Neural cell (in vitro differentiated cells): ENCODE measurements at regions not wholly inside any gene's neighbourhood (a gene's known extent, or its start where the extent isn't known, plus 50 kb on each side); places are given as distances from the start of the nearest gene placed in this dataset.

ENCODE experiments used
- H2AFZ ChIP-seq: fragments of 200-600, 300-800 bp; sonication (generic), shearing (Covaris generic); 2 replicates; pipeline ENCODE4 v1.6.0; 2014; ENCODE audit warnings: low read depth, mild to moderate bottlenecking, antibody characterized with exemption, low read length, moderate library complexity
- H3F3A ChIP-seq: fragments of 200-600 bp; shearing (Covaris generic); 2 replicates; pipeline ENCODE4 v1.6.1; 2016; ENCODE audit warnings: mild to moderate bottlenecking, moderate library complexity, mixed read lengths, antibody characterized with exemption, low read length; ENCODE audit not compliant: insufficient read depth, poor library complexity, severe bottlenecking
- H3K27ac ChIP-seq: fragments of 200-600, 300-800 bp; sonication (generic), shearing (Covaris generic); 2 replicates; pipeline ENCODE4 v1.5.1; 2014; ENCODE audit warnings: mild to moderate bottlenecking, low read length, moderate library complexity
- H3K27me3 ChIP-seq: fragments of 300-800, 200-600 bp; sonication (generic), shearing (Covaris generic); 2 replicates; pipeline ENCODE4 v1.6.0; 2014; ENCODE audit warnings: mild to moderate bottlenecking, low read depth, low read length, moderate library complexity; ENCODE audit not compliant: insufficient read depth
- H3K36me3 ChIP-seq: fragments of 300-800, 200-600 bp; sonication (generic), shearing (Covaris generic); 2 replicates; pipeline ENCODE4 v1.5.1; 2014; ENCODE audit warnings: mild to moderate bottlenecking, antibody characterized with exemption, low read length, moderate library complexity; ENCODE audit not compliant: insufficient read depth
- H3K4me2 ChIP-seq: fragments of 300-800, 200-600 bp; sonication (generic), shearing (Covaris generic); 2 replicates; pipeline ENCODE4 v1.6.0; 2014; ENCODE audit warnings: mild to moderate bottlenecking, low read length
- H3K4me3 ChIP-seq: fragments of 300-800, 200-600 bp; sonication (generic), shearing (Covaris generic); 2 replicates; pipeline ENCODE4 v1.5.1; 2014; ENCODE audit warnings: mild to moderate bottlenecking, low read length, moderate library complexity
- H3K79me2 ChIP-seq: fragments of 200-600 bp; shearing (Covaris generic); replicated peaks from 2 replicates; pipeline ENCODE4 v1.6.0; 2014; ENCODE audit warnings: mild to moderate bottlenecking, low read length, moderate library complexity; ENCODE audit not compliant: insufficient read depth
- H3K9ac ChIP-seq: fragments of 300-800, 200-600 bp; sonication (generic), shearing (Covaris generic); 2 replicates; pipeline ENCODE4 v1.6.1; 2016; ENCODE audit warnings: mild to moderate bottlenecking, low read length, mixed read lengths
- H3K9me2 ChIP-seq: fragments of 200-600 bp; shearing (Covaris generic); 2 replicates; pipeline ENCODE4 v1.6.1; 2016; ENCODE audit warnings: mild to moderate bottlenecking, low read length, mixed read lengths; ENCODE audit not compliant: insufficient read depth
- H3K9me3 ChIP-seq: fragments of 200-600, 300-800 bp; sonication (generic), shearing (Covaris generic); 2 replicates; pipeline ENCODE4 v1.6.1; 2016; ENCODE audit warnings: mild to moderate bottlenecking, mixed run types, low read length, moderate library complexity, mixed read lengths
- H4K20me1 ChIP-seq: fragments of 200-600 bp; shearing (Covaris generic); 2 replicates; pipeline ENCODE4 v1.6.1; 2016; ENCODE audit warnings: mild to moderate bottlenecking, mixed run types; ENCODE audit not compliant: insufficient read depth
- CTCF ChIP-seq: fragments of 450-650 bp; IDR thresholded peaks from 2 replicates; pipeline ENCODE4 v1.5.1; 2014; ENCODE audit warnings: antibody characterized with exemption, mild to moderate bottlenecking, moderate library complexity; ENCODE audit not compliant: poor library complexity, severe bottlenecking
- EP300 ChIP-seq: fragments of 450-650 bp; conservative IDR thresholded peaks from 2 replicates; pipeline ENCODE4 v1.6.1; 2014; ENCODE audit warnings: antibody characterized with exemption, mild to moderate bottlenecking, moderate library complexity; ENCODE audit not compliant: poor library complexity, severe bottlenecking
- EZH2 ChIP-seq: fragments of 200-600, 300-800 bp; shearing (Covaris generic), sonication (generic); IDR thresholded peaks from 2 replicates; pipeline ENCODE4 v1.6.1; 2014; ENCODE audit warnings: antibody characterized with exemption, low read length, borderline replicate concordance, mild to moderate bottlenecking; ENCODE audit not compliant: insufficient read depth, poor library complexity, severe bottlenecking
- MXI1 ChIP-seq: fragments of 450-650 bp; conservative IDR thresholded peaks from 2 replicates; pipeline ENCODE4 v1.6.1; 2014; ENCODE audit warnings: antibody characterized with exemption, mild to moderate bottlenecking; ENCODE audit not compliant: poor library complexity, severe bottlenecking
- POLR2AphosphoS5 ChIP-seq: IDR thresholded peaks from 2 replicates; pipeline ENCODE4 v1.6.1; 2012
- RAD21 ChIP-seq: fragments of 450-650 bp; conservative IDR thresholded peaks from 2 replicates; pipeline ENCODE4 v1.6.1; 2014; ENCODE audit warnings: antibody characterized with exemption, mild to moderate bottlenecking, moderate library complexity
- REST ChIP-seq: IDR thresholded peaks from 2 replicates; pipeline ENCODE4 v1.6.1; 2012; ENCODE audit warnings: borderline replicate concordance
- SMC3 ChIP-seq: fragments of 450-650 bp; conservative IDR thresholded peaks from 2 replicates; pipeline ENCODE4 v1.6.1; 2014; ENCODE audit warnings: antibody characterized with exemption, mild to moderate bottlenecking, moderate library complexity; ENCODE audit not compliant: poor library complexity
- TAF1 ChIP-seq: IDR thresholded peaks from 2 replicates; pipeline ENCODE4 v1.6.1; 2012; ENCODE audit warnings: low read depth

GRCh38 chr6:170025341-170025911 lies 265.5 kb downstream of the DLL1 start:
- no peaks in the 10 kb centered on the region for H3K9me2 ChIP-seq
- no peak overlapping the region for H2AFZ ChIP-seq
- H3K27ac ChIP-seq: no peak overlapping the region
- no peaks in the 10 kb centered on the region for H3K36me3 ChIP-seq
- H3K4me2 ChIP-seq: no peak overlapping the region
- no peaks in the 10 kb centered on the region for H3K79me2 ChIP-seq
- H3F3A ChIP-seq: no peaks in the 10 kb centered on the region
- no peaks in the 10 kb centered on the region for H3K27me3 ChIP-seq
- no peak for TF ChIP-seq POLR2AphosphoS5
- TF ChIP-seq EZH2: no peak
- TF ChIP-seq SMC3: no peak
- no peak for TF ChIP-seq RAD21
- TF ChIP-seq CTCF: no peak
- no peak for TF ChIP-seq MXI1
- TF ChIP-seq EP300: no peak
- no peak for TF ChIP-seq REST
- no peak for TF ChIP-seq TAF1
- H3K9me3 ChIP-seq: no peaks in the 10 kb centered on the region
- H3K9ac ChIP-seq: no peak overlapping the region
- no peak overlapping the region for H3K4me3 ChIP-seq
- H4K20me1 ChIP-seq: no peaks in the 10 kb centered on the region

- TF ChIP-seq CTCF (no peak), EP300 (no peak)
- no peaks in the 10 kb centered on the region for H3K36me3 ChIP-seq
- no peak overlapping the region for H3K27ac ChIP-seq
- no peak overlapping the region for H3K4me3 ChIP-seq
- no peak overlapping the region for H2AFZ ChIP-seq
- H3K9me2 ChIP-seq: no peaks in the 10 kb centered on the region
- no peak overlapping the region for H3K9ac ChIP-seq
- H3K9me3 ChIP-seq: no peaks in the 10 kb centered on the region
- no peak overlapping the region for H3K4me2 ChIP-seq
- H3K79me2 ChIP-seq: no peaks in the 10 kb centered on the region
- H3K27me3 ChIP-seq: no peaks in the 10 kb centered on the region
- no peaks in the 10 kb centered on the region for H4K20me1 ChIP-seq
- H3F3A ChIP-seq: no peaks in the 10 kb centered on the region
Observed at GRCh38 chr6:170024940-170025339, 265.9 kb downstream of the DLL1 start.
